ENCODE measurements at regions not wholly inside any gene's neighbourhood (a gene's known extent, or its start where the extent isn't known, plus 50 kb on each side); places are given as distances from the start of the nearest gene placed in this dataset.

DNA sequence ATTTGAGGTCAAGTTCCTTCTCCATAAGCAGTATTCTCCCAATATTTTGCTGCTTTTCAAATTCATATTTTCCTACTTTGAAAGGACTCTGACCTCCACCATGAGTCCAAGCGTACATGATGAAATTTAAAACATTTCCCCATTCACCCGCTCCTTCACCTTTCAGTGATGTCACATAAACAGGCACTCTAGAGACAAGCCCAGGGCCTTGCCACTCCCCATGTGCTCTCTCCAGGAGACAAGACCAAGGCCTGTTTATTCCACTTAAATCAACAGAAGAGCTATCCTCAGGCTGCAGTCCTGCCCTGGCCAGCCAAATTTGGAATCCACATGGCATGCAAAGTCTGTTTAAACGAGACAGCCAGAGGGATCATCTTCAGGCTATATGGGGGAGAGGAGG is 161.5 kb downstream of the ARRDC4 start:
- Histone ChIP-seq H3K27me3 (ENCODE audit: insufficient read depth, low read depth) (peaks cover 56% of the 10 kb centered on the region), H3F3A (ENCODE audit: insufficient read depth, low read depth) (no peaks in the 10 kb centered on the region), H3K9me2 (ENCODE audit: insufficient read depth) (no peaks in the 10 kb centered on the region), H3K4me3 (no peak overlapping the region), H2AFZ (no peak overlapping the region), H3K27ac (no peak overlapping the region), H3K4me2 (no peak overlapping the region), H3K9me3 (ENCODE audit: insufficient read depth, low read depth) (no peaks in the 10 kb centered on the region), H3K4me1 (replicated peaks; ENCODE audit: insufficient read depth) (no peaks in the 10 kb centered on the region), H3K79me2 (ENCODE audit: low read depth) (no peaks in the 10 kb centered on the region), H3K36me3 (ENCODE audit: low read depth) (no peaks in the 10 kb centered on the region), H4K20me1 (ENCODE audit: insufficient read depth) (no peaks in the 10 kb centered on the region)
- intact Hi-C loops (cut with micrococcal nuclease; ENCODE audit: unreplicated experiment), result no loop called here
- TF ChIP-seq, protein P1, sequence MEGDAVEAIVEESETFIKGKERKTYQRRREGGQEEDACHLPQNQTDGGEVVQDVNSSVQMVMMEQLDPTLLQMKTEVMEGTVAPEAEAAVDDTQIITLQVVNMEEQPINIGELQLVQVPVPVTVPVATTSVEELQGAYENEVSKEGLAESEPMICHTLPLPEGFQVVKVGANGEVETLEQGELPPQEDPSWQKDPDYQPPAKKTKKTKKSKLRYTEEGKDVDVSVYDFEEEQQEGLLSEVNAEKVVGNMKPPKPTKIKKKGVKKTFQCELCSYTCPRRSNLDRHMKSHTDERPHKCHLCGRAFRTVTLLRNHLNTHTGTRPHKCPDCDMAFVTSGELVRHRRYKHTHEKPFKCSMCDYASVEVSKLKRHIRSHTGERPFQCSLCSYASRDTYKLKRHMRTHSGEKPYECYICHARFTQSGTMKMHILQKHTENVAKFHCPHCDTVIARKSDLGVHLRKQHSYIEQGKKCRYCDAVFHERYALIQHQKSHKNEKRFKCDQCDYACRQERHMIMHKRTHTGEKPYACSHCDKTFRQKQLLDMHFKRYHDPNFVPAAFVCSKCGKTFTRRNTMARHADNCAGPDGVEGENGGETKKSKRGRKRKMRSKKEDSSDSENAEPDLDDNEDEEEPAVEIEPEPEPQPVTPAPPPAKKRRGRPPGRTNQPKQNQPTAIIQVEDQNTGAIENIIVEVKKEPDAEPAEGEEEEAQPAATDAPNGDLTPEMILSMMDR (conservative IDR thresholded peaks at IDR 0.05), result no peak
- TF ChIP-seq EZH2 (IDR thresholded peaks at IDR 0.05; ENCODE audit: low read depth), result no peak
- DNase-seq, result no peak
- no TSS peak for BruUV-seq (replicated peaks)
- POLR2A ChIA-PET (ENCODE audit: unreplicated experiment), result no interaction called here
- CTCF ChIA-PET, result no interaction called here

DNA sequence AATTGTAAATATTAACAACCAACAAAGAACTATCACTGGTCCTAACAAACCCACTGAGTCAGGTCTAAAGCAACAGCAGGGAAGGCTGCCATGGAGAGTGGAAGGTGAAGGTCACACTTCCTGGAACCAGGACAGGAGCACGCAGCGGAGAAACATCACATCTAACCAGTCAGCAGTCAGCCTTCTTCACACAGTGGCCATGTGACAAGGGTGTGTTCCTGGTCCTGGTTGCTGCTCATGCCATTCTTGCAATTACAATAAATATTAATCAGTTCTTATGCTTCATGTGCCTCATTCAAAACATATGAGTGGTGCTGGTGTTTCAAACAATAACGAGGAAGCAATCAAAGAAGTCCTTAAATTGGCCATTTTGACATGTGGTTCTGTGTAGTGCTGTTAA is 162.8 kb downstream of the ARRDC4 start:
- peaks cover 58% of the 10 kb centered on the region for H3K27me3 ChIP-seq (ENCODE audit: insufficient read depth, low read depth)

DNA sequence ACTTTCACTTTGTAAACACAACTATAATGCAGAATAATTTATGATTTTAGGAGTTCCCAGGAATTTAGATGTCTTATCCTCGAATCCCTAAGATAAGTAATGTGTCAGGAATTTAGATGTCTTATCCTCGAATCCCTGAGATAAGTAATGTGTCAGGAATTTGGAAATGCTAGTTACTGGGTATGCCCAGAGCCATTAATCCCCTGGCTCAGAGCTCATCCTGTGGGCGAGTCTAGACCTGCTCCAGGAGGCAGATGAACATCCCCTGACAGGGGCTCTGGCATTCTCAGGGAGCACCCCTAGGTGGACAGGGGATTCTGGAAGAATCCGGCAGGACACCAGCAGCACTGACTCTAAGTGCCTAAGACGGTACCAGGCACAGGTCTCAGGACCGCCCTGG is 163.3 kb downstream of the ARRDC4 start:
- intact Hi-C loops (cut with micrococcal nuclease; ENCODE audit: unreplicated experiment), result no loop called here
- no peaks in the 10 kb centered on the region for H3K9me3 ChIP-seq (ENCODE audit: insufficient read depth, low read depth)
- H2AFZ ChIP-seq, result no peak overlapping the region
- POLR2A ChIA-PET (ENCODE audit: unreplicated experiment), result no interaction called here
- no peak for DNase-seq
- no peak overlapping the region for H3K27ac ChIP-seq
- no peaks in the 10 kb centered on the region for H3K79me2 ChIP-seq (ENCODE audit: low read depth)
- H4K20me1 ChIP-seq (ENCODE audit: insufficient read depth), result no peaks in the 10 kb centered on the region
- H3K9me2 ChIP-seq (ENCODE audit: insufficient read depth), result no peaks in the 10 kb centered on the region
- no TSS peak for BruUV-seq (replicated peaks)
- H3K4me3 ChIP-seq, result no peak overlapping the region
- H3F3A ChIP-seq (ENCODE audit: insufficient read depth, low read depth), result no peaks in the 10 kb centered on the region
- no peak overlapping the region for H3K4me2 ChIP-seq
- CTCF ChIA-PET, result no interaction called here
- H3K4me1 ChIP-seq (replicated peaks; ENCODE audit: insufficient read depth), result no peaks in the 10 kb centered on the region
- no peaks in the 10 kb centered on the region for H3K36me3 ChIP-seq (ENCODE audit: low read depth)
- peaks cover 63% of the 10 kb centered on the region for H3K27me3 ChIP-seq (ENCODE audit: insufficient read depth, low read depth)
- TF ChIP-seq, protein P1 (conservative IDR thresholded peaks at IDR 0.05), result no peak
- TF ChIP-seq EZH2 (IDR thresholded peaks at IDR 0.05; ENCODE audit: low read depth), result no peak

More for the DNA sequence above, 162.8 kb downstream of the ARRDC4 start:
- H3F3A ChIP-seq (ENCODE audit: insufficient read depth, low read depth), result no peaks in the 10 kb centered on the region
- H3K4me3 ChIP-seq, result no peak overlapping the region
- POLR2A ChIA-PET (ENCODE audit: unreplicated experiment), result no interaction called here
- no peaks in the 10 kb centered on the region for H3K9me3 ChIP-seq (ENCODE audit: insufficient read depth, low read depth)
- no peaks in the 10 kb centered on the region for H3K4me1 ChIP-seq (replicated peaks; ENCODE audit: insufficient read depth)
- BruUV-seq (replicated peaks), result no TSS peak
- H4K20me1 ChIP-seq (ENCODE audit: insufficient read depth), result no peaks in the 10 kb centered on the region
- no peaks in the 10 kb centered on the region for H3K36me3 ChIP-seq (ENCODE audit: low read depth)
- no peaks in the 10 kb centered on the region for H3K9me2 ChIP-seq (ENCODE audit: insufficient read depth)
- H2AFZ ChIP-seq, result no peak overlapping the region
- CTCF ChIA-PET, result no interaction called here
- intact Hi-C loops (cut with micrococcal nuclease; ENCODE audit: unreplicated experiment), result no loop called here
- no peak overlapping the region for H3K27ac ChIP-seq
- no peaks in the 10 kb centered on the region for H3K79me2 ChIP-seq (ENCODE audit: low read depth)
- no peak overlapping the region for H3K4me2 ChIP-seq
- no peak for DNase-seq
- TF ChIP-seq EZH2 (IDR thresholded peaks at IDR 0.05; ENCODE audit: low read depth), result no peak
- TF ChIP-seq, protein P1 (conservative IDR thresholded peaks at IDR 0.05), result no peak
